HG03139 (cell line): ENCODE measurements at regions not wholly inside any gene's neighbourhood (a gene's known extent, or its start where the extent isn't known, plus 50 kb on each side); places are given as distances from the start of the nearest gene placed in this dataset.
"Not testable (repeated sequence)": the region's sequence is repeated elsewhere in the genome, so short reads cannot be mapped to it uniquely, and the experiment has no call there.

Experiments
- ATAC-seq: cut with Tn5 transposase; IDR thresholded peaks from one replicate; pipeline ENCODE4 v1.9.1; 2021; ENCODE audit not compliant: unreplicated experiment

DNA sequence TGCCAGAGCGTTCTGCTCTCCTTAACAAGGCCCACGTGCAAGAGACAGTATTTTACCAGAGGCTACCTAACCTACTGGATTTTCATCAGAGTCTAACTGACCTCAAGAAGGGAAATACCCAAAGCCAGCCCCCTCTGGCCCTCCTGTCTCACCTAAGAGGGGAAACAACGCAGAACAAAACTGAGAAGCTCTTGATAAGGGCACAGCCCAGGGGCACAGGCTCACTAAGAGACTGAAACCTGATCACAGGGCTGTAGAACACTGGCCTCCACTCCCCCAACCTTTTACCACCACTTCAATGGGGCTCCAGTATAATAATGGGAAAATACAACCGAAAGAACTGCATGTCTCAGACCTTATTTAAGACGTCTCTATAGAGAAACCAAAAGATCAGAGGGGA, 449.5 kb upstream of the CAMK1G start:
- ATAC-seq = no peak

DNA sequence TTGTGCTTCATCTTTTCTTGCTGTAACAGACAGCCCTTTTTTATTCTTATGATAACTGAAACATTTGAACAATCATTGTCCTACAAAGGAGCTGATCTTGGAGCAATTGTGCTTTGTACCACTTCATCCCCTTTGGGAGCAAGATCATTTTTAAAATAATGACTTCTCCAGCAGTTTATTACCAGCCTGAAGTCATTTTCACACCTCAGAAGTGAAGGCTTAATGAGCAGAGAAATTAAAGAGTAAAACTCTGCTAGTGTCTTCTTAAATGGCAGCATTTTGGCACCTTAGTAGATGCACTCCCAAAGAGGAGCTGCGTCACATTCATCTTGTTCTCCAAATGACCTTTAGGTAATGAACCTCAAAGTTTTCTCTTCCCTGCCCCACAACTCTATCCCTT, 439.6 kb upstream of the CAMK1G start:
- ATAC-seq = no peak

DNA sequence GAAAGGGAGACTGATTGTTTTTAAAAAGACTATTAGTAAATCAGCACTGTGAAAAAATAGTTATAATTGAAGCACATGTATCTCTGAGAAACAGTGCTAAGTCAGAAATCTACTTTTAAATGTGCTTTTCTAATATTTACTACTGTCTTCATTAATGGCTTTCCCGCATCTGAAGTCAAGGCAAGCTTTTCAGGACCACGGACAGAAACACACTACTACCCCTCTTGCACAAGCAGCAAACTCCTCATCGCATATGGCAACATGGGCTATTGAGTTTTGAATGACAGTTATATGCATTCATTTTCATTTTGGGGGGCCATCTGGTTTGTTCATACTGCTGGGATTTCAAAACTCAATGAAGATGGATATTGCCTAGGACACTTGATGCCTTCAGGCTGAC, 433.4 kb upstream of the CAMK1G start:
- no peak for ATAC-seq

DNA sequence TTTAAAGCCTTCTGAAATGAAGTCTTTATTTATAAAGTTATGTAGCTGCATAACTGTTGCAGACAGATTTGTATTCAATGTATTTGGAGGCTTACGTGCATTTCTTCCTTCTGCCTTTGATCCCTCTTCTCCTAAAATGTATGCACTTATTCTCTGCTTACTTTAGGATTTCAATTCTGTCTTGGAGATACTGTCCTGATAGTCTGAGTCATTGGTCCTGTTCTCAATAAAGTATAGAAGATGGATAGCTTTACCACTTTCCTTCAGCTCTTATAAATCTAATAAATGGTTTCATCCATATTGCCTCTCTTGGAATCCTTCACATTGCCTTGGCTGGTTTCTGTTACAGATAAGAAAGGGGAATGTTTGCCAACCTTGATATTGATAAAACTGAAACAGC, 430.1 kb upstream of the CAMK1G start:
- ATAC-seq = no peak

DNA sequence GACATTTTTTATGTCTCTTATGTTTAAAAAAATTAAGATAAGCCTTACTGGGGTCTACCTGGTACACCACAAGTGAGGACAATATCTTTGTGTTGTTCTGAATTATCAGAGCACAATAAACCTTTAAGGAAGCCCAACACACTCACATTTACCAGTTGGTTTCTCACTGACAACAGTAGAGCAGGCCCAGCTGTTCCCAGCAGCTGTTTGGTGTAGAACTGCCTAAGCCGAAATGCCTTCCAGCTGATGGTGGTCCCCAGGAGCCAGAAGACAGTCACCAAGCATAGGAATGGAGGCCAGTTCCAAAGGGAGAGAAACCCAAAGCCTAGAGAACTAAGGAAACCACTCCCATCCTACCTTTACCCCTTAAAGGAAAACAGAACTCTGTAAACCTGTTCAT, 428.6 kb upstream of the CAMK1G start:
- ATAC-seq = no peak

DNA sequence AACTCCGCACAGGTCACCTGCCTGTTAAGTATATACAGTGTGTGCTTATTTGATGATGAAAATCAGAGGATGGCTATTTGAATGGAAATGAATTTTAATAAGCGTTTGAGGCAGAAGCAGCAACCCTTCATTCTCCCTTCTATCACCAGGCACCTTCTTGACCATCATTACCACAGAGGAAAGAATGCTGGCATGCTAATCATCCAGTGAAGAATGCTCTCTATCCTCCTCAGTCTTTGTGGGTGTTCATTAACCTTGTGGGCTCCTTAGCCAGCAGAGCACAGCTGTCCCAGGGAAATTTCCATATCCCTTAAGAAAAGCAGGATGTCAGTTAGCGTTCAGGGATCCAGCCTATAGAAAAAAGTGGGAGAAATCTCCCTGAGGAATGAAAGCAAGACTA, 428.0 kb upstream of the CAMK1G start:
- ATAC-seq = no peak

DNA sequence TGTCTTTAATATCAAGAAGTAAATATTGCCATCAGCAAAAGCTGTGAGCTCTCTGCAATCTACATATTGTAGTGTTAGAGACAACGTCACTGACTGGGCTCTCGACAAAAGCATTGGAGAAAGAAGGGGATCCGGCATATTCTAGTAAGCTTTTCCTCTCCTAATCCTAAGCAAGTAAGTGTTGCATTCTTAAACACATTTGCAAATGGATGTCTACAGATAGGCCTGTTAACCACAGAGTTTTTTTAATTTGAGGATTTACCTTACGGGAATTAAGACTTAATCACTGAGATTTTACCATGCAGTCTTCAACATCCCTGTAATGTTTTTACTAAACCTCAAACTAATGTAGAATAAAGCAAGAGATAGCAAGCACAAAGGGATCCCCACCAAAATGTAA, 426.5 kb upstream of the CAMK1G start:
- no peak for ATAC-seq

DNA sequence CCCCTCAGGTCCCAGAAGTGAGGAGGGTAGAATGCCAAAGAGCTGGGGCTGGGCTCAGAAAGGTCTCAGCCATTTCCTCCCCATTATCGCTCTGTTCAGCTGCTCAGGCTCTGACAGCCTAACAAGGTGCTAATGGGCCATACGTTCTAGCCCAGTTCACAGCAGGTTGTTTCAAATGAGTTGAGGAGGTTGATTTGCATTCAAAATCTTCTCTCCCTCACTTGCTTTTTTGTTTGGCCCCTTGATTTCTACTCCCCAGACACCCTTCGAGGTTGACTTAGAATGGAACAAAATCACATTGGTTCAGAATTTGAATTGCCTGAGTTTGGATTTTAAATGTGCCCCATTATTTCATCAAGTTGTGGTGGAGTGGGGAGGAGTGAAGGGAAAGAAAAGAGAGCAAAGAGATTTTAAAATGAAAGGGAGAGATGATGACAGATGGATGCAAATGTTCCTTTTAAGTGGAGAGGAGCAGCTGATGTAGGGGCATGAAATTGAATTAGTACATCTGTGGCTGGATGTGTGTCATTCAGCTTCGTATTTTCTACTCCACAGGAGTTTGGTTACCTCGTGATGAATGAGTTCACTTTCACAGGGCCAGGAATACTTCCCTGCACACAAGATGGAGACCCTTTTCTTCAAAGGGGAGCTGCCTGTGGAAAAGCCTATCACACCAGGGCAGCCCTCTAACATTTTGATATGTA, 425.8 kb upstream of the CAMK1G start:
- no peak for ATAC-seq

DNA sequence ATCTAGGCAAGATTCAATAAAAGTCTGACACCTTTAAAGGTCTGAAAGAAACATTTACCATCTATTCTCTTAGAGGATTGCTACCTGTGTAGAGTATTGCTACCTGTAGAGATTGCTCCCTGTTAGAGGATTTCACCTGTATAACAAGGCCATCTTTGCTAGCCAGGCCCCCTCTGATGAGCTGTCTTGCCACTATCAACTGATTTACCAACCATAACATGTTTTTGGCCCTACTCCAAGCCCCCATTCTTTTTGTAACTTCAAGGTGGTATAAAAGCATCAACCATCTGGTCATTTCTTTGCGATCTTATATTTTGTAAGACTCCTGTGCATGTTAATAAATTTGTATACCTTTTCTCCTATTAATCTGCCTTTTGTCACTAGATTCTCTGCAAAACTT, 424.7 kb upstream of the CAMK1G start:
- ATAC-seq = no peak

DNA sequence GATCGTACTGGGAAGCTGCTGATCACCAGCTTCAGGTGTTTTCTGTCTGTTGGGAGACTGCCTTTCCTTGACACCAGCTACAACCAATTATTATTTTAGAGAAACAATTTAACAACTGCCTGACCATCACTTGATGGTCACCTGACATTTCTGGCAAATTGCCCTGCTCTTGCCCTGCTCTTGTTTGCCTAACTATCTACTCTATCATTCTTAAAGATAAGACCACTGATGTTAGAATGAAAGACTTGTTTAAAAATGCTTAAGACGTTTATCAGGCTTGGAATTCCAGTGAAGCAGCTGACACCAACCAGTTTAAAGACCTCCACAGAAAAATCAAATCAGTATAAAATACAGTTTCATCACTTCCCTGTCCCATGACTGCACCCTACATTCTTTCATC, 423.3 kb upstream of the CAMK1G start:
- no peak for ATAC-seq

DNA sequence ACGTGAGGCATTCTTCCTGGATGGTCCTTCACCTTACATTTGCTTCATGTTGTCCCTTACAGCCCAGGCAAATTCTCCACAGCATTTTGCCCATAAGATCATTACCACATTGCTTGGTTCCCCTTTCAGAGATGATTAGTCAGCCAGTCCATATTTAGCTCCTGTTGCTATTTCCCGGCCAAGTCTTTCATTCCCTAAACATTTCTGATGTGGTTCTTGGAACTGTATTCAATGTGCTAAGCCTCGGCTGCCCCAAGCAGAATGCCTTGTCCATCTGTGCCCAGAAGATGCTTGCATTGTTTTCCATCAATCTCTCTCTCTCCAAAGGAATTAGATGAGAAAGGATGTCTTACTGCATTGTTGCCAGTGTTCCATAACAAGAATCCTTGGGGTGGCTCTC, 420.9 kb upstream of the CAMK1G start:
- ATAC-seq = no peak

DNA sequence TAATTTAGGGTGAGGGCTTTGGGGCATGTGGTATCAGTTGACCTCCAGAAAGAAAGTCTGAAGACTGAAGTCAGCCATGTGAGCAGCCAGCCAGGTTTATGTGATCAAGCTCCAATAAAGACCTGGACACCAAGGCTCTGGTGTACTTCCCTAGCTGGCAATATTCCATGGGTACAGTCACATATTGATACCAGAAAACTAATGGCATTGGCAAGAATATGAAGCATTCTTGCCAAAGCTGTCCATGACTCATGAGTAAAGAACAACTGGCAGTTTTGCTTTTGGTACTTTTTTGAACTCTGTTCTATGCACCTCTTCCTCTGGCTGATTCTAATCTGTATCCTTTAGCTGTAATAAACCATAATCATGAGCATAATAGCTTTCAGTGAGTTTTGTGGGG, 415.3 kb upstream of the CAMK1G start:
- ATAC-seq = no peak

DNA sequence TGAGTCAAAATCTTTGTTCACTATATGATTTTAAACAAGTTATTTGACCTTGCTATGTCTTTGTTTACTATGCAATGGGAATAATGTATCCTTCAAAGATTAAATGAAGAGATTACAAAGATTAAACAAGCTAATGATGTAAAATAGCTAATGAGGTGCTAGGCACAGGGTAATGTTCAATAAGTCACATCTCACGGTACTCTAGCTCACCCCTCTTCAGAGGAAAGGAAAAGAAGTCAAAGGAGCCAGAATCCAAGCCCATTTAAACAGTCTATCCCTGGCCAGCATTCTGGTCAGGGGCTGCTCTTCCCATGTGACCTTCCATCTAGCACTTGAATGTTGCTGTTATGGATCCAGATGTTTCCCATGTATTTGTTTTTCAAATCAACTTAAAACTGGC, 412.4 kb upstream of the CAMK1G start:
- no peak for ATAC-seq

DNA sequence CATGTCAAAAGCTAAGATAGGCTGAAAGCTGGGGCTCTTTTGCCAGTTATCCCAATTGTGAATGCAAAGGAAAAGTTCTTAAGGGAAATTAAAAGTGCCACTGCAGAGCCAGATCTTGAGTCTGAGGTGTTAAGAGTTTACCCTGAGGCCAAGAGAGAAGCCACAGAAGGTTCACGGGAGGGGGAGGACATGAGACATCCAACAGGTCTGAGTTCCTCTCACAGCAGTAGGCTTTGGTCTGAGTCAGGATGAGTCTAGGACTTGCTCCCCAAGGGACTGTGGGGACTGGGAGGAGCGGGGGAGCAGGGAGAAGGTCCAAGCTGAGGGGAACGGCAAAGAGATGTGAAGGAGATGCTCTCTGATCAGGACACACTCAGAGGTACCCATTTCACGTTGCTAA, 411.2 kb upstream of the CAMK1G start:
- ATAC-seq = no peak

DNA sequence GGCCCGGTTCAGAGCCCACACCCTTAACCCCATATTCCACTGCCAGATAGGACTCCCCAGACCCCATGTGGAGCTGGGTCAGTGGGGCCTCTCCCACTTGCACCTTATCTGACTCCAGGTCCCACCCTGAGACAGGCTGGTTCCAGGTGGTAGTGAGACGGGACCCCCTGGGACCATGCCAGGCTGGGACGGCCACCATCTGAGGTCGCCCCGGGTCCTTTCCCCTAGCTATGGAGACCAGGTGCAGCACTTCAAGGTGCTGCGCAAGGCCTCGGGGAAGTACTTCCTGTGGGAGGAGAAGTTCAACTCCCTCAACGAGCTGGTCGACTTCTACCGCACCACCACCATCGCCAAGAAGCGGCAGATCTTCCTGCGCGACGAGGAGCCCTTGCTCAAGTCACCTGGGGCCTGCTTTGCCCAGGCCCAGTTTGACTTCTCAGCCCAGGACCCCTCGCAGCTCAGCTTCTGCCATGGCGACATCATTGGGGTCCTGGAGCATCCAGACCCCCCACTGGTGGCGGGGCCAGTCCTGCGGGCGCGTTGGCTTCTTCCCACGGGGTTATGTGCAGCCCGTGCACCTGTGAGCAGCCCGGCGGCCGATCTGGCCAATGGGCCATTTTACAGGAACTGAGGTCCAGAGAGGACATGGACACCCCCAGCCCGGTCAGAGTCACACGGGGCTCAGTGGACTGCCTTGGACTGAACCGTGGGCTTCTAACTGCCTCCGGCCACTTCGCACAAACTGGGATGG, 410.5 kb upstream of the CAMK1G start:
- not testable (repeated sequence) for ATAC-seq

DNA sequence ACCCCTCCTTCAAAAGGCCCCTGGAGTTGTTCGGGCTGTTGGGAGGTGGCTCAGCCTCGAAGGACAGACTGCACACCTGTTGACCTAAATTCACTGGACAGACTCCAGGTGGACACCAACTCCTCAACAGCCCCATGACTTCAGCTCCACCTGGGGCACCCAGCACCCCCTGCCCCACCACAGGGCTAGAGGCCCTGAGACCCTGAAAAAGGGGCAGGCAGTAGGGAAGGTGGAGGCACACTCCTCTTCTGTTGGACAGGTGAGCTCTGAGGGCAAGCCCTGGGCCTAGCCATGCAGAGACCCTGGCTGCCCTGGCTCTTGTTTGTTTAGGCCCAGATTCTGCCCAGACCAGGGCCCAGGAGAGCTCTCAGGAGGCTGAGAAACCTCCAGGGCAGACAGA, 409.7 kb upstream of the CAMK1G start:
- not testable (repeated sequence) for ATAC-seq

DNA sequence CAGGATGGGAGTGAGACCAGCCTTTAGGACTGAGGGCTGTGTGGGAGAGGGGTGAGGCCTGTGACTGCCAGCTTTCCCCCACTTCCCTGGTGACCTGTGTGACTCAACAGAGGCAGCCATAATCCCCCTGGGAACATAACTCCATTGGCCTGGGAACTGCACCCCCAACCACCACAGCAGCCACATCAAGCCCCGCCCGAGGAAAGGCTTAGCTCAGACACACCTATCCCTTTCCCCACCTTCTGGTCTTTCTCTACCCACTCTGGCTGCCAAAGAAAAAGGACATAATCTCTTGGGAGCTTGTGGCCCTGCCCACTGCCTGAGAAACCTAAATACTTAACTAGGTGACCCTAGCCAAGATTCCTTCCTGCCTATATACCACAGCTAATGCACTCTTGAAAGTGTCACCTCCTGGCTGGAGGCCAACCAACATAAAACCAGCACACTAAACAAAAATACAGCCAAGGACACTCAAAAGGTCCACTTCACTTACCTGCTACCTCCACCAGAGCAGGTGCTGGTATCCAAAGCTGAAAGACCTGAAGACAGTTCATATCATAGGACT, 406.6 kb upstream of the CAMK1G start:
- ATAC-seq = no peak

DNA sequence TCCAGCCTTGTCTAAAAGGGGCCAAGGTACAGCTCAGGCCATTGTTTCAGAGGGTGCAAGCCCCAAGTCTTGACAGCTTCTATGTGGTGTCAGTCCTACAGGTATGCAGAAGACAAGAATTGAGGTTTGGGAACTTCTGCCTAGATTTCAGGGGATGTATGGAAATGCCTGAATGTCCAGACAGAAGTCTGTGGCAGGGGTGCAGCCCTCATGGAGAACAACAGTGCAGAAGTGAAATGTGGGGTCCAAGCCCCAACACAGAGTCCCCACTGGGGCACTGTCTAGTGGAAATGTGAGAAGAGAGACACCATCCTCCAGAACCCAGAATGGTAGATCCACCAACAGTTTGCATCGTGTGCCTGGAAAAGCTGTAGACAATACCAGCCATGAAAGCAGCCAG, 400.3 kb upstream of the CAMK1G start:
- ATAC-seq = no peak

DNA sequence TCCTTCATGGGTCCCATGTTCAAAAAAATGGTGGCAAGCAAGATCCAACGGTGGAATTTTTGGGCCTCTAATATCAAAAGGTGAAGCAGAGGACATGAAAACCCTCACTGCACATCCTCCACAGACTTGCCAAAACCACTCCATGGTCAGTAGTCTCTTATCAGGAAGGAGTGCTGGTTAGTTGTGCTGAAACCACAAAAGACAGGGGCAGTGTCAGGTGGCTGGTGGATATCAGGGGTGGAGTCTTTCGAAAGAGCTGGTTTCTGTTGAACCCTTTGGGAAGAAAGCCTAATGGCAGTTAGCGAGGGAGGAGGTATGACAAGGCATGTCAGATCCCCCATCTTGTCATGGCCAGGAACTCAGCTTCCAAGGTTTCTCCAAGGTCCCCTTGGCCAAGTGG, 395.9 kb upstream of the CAMK1G start:
- no peak for ATAC-seq

DNA sequence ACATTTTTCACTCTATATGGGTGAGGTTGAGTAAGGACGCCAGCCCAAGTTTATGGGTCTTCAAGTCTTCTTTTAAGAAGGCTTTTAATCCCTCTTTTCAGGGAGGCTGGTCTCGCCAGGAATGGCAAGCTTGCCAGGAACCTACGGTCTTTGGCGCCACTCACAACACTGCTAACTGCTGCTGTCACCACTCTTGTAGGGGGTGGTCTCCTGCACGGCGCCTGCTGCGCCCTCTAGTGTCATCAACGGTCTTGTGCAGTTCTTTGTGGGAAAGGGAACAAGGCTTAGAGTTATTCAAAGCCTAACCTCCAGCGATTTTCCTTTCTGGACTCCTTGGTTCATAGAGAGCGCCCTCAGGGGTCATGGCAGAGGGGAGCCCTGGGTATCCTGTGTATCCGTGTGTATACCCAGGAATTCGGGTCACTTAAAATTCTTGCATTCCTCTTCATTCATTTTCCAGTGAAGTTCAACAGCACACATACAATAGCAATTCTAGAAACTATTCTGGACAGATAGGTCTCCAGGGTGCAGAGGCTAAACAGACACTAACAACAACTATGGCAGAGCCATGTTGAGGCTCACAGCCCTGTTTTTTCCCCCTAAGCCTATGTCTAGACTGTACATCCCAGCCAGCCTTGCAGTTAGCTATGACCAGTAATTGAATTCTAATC, 392.8 kb upstream of the CAMK1G start:
- peak; percentile 97 for ATAC-seq

DNA sequence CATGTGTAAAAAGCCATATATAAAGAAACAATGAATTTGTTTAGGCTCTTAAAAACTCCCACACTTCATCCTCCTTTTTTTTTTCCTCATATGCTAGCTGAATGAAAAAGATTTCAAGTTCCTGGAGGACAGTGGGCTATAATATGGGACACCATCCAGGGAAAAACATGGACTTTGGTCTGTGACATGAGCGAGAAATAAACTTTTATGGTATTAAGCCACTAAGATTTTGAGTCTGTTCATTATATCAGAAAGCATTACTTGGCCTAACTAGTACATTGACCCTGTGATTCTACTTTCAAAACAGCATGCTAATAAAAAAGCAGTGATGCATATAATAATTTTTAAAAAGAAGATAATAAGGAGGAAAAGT, 392.3 kb upstream of the CAMK1G start:
- no peak for ATAC-seq

DNA sequence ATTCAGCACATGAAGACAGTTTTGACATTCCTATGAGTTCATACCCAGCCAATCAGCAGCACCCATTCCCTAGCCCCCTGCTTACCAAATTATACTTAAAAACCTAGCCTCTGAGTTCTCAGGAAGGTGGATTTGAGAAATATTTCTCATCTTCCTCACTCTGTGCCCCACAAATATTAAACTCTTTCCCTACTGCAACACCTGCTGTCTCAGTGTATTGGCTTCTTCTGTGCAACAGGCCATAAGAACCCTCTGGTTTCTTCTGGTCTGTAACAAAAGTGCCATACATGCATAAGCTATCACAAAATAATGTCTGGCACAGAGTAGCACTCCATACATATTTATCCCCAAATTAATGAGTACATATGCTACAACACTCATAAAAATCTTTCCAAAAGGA, 387.4 kb upstream of the CAMK1G start:
- no peak for ATAC-seq
